ENCODE measurements at regions not wholly inside any gene's neighbourhood (a gene's known extent, or its start where the extent isn't known, plus 50 kb on each side); places are given as distances from the start of the nearest gene placed in this dataset.

DNA sequence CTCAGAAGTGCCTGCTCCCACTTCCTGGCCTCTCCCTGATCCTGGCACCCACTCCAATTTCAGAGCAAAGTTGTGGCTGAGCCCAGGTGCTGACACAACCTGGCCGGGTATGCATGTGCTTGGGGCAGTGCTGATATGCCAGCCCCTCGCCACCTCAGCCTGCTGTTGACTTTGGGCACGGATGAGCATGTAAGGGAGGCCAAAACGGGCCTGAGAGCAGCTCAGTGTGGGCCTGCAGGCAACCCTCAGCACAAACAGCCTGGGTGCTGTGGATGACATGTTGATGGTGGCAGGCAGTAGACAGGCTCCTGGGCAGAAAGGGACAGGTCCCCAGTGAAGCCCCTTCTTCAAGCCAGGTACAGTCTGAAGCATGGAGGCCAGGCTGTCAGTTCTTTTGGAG lies 553.6 kb upstream of the FSIP2 start:
- H3K4me3 ChIP-seq (ENCODE audit: low read length) = no peak overlapping the region
- DNase-seq (ENCODE audit: low read depth) = no peak
- TF ChIP-seq, protein P1, sequence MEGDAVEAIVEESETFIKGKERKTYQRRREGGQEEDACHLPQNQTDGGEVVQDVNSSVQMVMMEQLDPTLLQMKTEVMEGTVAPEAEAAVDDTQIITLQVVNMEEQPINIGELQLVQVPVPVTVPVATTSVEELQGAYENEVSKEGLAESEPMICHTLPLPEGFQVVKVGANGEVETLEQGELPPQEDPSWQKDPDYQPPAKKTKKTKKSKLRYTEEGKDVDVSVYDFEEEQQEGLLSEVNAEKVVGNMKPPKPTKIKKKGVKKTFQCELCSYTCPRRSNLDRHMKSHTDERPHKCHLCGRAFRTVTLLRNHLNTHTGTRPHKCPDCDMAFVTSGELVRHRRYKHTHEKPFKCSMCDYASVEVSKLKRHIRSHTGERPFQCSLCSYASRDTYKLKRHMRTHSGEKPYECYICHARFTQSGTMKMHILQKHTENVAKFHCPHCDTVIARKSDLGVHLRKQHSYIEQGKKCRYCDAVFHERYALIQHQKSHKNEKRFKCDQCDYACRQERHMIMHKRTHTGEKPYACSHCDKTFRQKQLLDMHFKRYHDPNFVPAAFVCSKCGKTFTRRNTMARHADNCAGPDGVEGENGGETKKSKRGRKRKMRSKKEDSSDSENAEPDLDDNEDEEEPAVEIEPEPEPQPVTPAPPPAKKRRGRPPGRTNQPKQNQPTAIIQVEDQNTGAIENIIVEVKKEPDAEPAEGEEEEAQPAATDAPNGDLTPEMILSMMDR (conservative IDR thresholded peaks at IDR 0.05; ENCODE audit: low read length) = no peak

DNA sequence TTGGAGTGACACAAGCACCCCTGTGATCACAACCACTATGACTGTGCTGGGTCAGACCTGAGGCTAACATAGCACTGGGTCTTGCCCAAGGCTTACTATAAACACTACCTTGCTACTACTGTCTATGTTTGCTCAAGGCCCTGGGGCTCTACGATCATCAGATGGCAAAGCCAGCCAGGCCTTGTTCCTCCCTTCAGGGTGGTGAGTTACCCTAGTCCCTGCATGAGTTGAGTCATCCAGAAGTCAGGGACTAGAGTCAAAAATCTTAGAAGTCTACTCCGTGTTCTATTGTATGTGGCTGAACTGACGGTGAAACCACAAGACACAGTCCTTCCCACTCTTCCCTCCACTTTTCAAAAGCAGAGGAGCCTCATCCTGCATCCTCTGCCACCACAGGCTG lies 551.2 kb upstream of the FSIP2 start:
- H3K4me3 ChIP-seq (ENCODE audit: low read length) = no peak overlapping the region
- TF ChIP-seq, protein P1 (conservative IDR thresholded peaks at IDR 0.05; ENCODE audit: low read length) = no peak
- DNase-seq (ENCODE audit: low read depth) = no peak

DNA sequence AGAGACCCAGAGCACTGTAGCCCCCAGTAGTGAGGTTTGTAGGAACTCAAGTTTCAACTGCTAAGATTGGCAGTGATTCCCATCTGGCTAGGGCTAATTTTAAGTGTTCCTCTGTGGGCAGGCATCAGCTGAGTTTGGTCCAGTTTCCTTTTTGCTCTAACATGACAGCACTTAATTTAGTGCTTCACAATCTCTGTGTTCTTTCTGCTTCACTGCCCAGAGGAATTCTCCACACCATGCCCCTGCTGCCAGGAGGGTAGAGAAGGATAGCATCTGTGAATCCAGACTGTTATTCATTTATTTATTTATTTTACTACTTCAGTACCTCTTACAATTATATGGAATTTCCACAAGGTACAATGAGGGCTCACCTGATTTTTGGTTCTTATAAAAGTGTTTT lies 549.9 kb upstream of the FSIP2 start:
- DNase-seq (ENCODE audit: low read depth) = no peak
- TF ChIP-seq, protein P1 (conservative IDR thresholded peaks at IDR 0.05; ENCODE audit: low read length) = no peak
- no peak overlapping the region for H3K4me3 ChIP-seq (ENCODE audit: low read length)

DNA sequence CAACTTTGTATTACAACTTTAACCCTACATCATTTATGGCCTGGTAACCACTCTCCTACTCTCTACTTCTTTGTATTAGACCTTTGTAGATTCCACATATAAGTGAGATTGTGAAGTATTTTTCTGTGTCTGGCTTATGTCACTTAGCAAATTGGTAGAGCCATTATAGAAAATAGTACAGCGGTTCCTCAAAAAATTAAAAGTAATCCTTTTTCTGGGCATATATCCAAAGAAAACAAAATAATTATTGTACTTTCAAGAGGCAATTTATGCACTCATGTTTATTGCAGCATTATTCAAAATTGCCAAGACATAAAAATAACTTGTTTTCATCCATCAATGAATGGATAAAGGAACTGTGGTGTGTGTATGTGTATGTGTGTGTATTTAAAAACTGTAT lies 537.5 kb upstream of the FSIP2 start:
- TF ChIP-seq, protein P1 (conservative IDR thresholded peaks at IDR 0.05; ENCODE audit: low read length) = no peak
- no peak overlapping the region for H3K4me3 ChIP-seq (ENCODE audit: low read length)
- no peak for DNase-seq (ENCODE audit: low read depth)

DNA sequence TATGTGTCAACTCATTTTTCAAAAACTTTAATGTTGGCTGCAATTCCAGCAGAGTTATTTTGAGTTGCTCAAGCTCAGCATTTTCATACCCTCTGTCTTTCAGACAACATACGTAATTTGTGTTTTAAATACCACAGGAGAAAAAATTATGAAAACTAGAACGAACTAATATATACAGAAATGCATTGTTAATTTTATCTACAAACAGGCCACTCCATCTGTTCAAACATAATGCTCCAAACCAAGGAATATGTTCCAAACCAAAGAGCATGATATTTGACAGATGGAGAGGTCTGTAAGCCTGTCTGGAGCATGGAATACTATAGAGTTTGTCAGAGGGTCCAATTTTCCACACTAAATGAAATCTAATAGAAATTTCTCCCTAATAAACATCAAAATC lies 536.2 kb upstream of the FSIP2 start:
- TF ChIP-seq, protein P1 (conservative IDR thresholded peaks at IDR 0.05; ENCODE audit: low read length) = no peak
- DNase-seq (ENCODE audit: low read depth) = no peak
- no peak overlapping the region for H3K4me3 ChIP-seq (ENCODE audit: low read length)

DNA sequence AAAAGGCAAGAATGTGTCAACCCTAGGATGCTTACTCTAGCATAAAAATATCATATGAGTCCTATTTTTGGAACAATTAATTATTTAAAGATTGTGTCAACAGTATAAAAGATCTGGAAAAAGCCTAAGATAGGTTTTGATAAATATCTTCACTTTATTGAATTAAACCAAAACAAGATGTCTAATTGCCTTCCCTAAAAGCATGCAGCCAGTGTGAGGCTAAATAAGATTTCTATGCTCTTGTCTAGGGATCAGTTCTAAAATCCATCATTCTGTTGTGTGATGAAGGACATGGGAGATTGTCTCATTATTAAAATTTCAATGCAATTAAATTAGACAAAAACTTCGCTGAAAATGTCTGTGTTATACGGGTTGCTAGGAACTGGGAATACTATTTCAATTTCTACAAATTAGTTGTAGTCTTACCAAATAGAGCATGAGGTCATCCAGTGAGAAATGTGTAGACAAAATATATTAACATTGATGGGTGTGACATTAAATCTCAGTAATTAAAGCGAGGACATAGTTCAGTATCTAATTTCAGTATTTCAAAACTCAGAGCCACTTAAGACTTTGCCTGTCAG lies 535.6 kb upstream of the FSIP2 start:
- no peak for DNase-seq (ENCODE audit: low read depth)
- H3K4me3 ChIP-seq (ENCODE audit: low read length) = no peak overlapping the region
- TF ChIP-seq, protein P1 (conservative IDR thresholded peaks at IDR 0.05; ENCODE audit: low read length) = no peak

DNA sequence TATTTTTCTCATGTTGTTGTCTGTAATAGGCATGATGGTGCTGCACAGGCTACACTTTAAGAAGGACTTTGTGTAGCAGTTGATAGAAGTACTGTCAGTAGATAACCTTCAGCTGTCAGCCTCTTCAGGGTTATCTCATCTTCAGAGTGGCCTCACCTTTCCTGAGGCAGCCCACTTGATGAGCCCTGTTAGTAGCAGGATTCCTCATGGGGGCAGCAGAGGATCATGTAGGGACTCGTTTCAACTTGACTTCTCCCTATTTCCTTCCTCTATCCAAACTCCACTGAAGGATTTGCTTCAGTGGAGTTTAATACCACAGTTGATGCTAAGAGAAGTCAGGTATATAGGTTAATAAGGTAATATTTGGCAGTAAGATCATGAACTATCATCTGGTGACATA lies 530.3 kb upstream of the FSIP2 start:
- H3K4me3 ChIP-seq (ENCODE audit: low read length) = no peak overlapping the region
- TF ChIP-seq, protein P1 (conservative IDR thresholded peaks at IDR 0.05; ENCODE audit: low read length) = no peak
- no peak for DNase-seq (ENCODE audit: low read depth)
